NCI-H748 treated with DMSO at 0.1 percent for 48 hours (cell line): ENCODE measurements at regions not wholly inside any gene's neighbourhood (a gene's known extent, or its start where the extent isn't known, plus 50 kb on each side); places are given as distances from the start of the nearest gene placed in this dataset.
"Not testable (repeated sequence)": the region's sequence is repeated elsewhere in the genome, so short reads cannot be mapped to it uniquely, and the experiment has no call there.

Experiments
- DNase-seq: peaks from one replicate; lab custom pipeline; 2025; lab: John Stamatoyannopoulos, UW

- DNase-seq: no peak
These were observed 84.6 kb downstream of the BTG1 start for GRCh38 chr12:92061061-92061460.

- DNase-seq: no peak
These were observed 85.7 kb downstream of the BTG1 start for GRCh38 chr12:92059960-92060359.

- DNase-seq: no peak
These were observed 87.0 kb downstream of the BTG1 start for GRCh38 chr12:92058664-92059063.

- DNase-seq: not testable (repeated sequence)
These were observed 88.9 kb downstream of the BTG1 start for GRCh38 chr12:92056756-92057155.

- DNase-seq: no peak
These were observed 89.4 kb downstream of the BTG1 start for GRCh38 chr12:92056290-92056689.

- no peak for DNase-seq
These were observed 89.8 kb downstream of the BTG1 start for GRCh38 chr12:92055877-92056276.

- DNase-seq: no peak
These were observed 94.2 kb downstream of the BTG1 start for GRCh38 chr12:92051441-92051840.

GRCh38 chr12:92049403-92049802 lies 96.2 kb downstream of the BTG1 start:
- DNase-seq: no peak

- DNase-seq: no peak
These were observed 98.2 kb downstream of the BTG1 start for GRCh38 chr12:92047393-92047826.

- no peak for DNase-seq
These were observed 98.9 kb downstream of the BTG1 start for GRCh38 chr12:92046557-92047392.

- no peak for DNase-seq
These were observed 99.8 kb downstream of the BTG1 start for GRCh38 chr12:92045852-92046251.

GRCh38 chr12:92044435-92044834 lies 101.2 kb downstream of the BTG1 start:
- DNase-seq: no peak

- no peak for DNase-seq
These were observed 102.7 kb downstream of the BTG1 start for GRCh38 chr12:92042791-92043531.

GRCh38 chr12:92041742-92042141 lies 103.9 kb downstream of the BTG1 start:
- DNase-seq: no peak

- peak; percentile 44 for DNase-seq
These were observed 106.6 kb downstream of the BTG1 start for GRCh38 chr12:92039046-92039445.

- no peak for DNase-seq
These were observed 107.2 kb downstream of the BTG1 start for GRCh38 chr12:92038476-92038875.

- DNase-seq: no peak
These were observed 108.7 kb downstream of the BTG1 start for GRCh38 chr12:92036771-92037453.

GRCh38 chr12:92036061-92036620 lies 109.5 kb downstream of the BTG1 start:
- DNase-seq: no peak

- no peak for DNase-seq
These were observed 110.2 kb downstream of the BTG1 start for GRCh38 chr12:92035477-92035876.

GRCh38 chr12:92034858-92035401 lies 110.7 kb downstream of the BTG1 start:
- peak; percentile 89 for DNase-seq

GRCh38 chr12:92034083-92034482 lies 111.6 kb downstream of the BTG1 start:
- no peak for DNase-seq

GRCh38 chr12:92032965-92033364 lies 112.7 kb downstream of the BTG1 start:
- no peak for DNase-seq
